Upper lobe of left lung (tissue), 4 donors: ENCODE measurements at regions not wholly inside any gene's neighbourhood (a gene's known extent, or its start where the extent isn't known, plus 50 kb on each side); places are given as distances from the start of the nearest gene placed in this dataset.

Source experiments
- CTCF ChIP-seq, 6 experiments: fragments of 450-650 bp in 4 of 6; fragments of 200-600 bp in 2 of 6; sonication (generic) in 2 of 6; IDR thresholded peaks; one replicate each; pipeline ENCODE4 v1.5.1; 2016 to 2019; ENCODE audit warnings: antibody characterized with exemption in 6 of 6
- POLR2A ChIP-seq, 4 donors: fragments of 450-650 bp; IDR thresholded peaks; one replicate each; pipeline ENCODE4 v1.5.1; 2016 to 2017; ENCODE audit warnings: antibody characterized with exemption in 4 of 4, mild to moderate bottlenecking in 2 of 4
- POLR2AphosphoS5 ChIP-seq, 2 donors: sonication (generic); formaldehyde crosslinking; IDR thresholded peaks; one replicate each; pipeline ENCODE4 v1.5.1; 2017; ENCODE audit warnings: antibody characterized with exemption in 2 of 2

- TF ChIP-seq POLR2A (IDR thresholded peaks at IDR 0.05) (no peak), POLR2AphosphoS5 (IDR thresholded peaks at IDR 0.05) (no peak), CTCF (IDR thresholded peaks at IDR 0.05) (no peak)
These were observed 191.5 kb upstream of the MAF start for GRCh38 chr16:79792076-79792475.
